Sigmoid colon (tissue), 6 donors: ENCODE measurements at regions not wholly inside any gene's neighbourhood (a gene's known extent, or its start where the extent isn't known, plus 50 kb on each side); places are given as distances from the start of the nearest gene placed in this dataset.

Experiments used
- DNase-seq: peaks from one replicate; pipeline ENCODE4 v3.0.0-alpha.2; 2019
- H3K27ac ChIP-seq, 4 donors: fragments of 200-600 bp; sonication (generic); one replicate each; pipeline ENCODE4 v1.5.1; 2016 to 2019; ENCODE audit warnings: mild to moderate bottlenecking in 1 of 4
- H3K27me3 ChIP-seq, 3 donors: fragments of 200-600 bp; sonication (generic); one replicate each; pipeline ENCODE4 v1.5.1; 2019; ENCODE audit warnings: mild to moderate bottlenecking in 1 of 3
- H3K36me3 ChIP-seq, 4 donors: fragments of 200-600 bp; sonication (generic); one replicate each; pipeline ENCODE4 v1.5.1; 2016 to 2019
- H3K4me1 ChIP-seq, 4 donors: fragments of 200-600 bp; sonication (generic); one replicate each; pipeline ENCODE4 v1.5.1; 2017 to 2019
- H3K4me3 ChIP-seq, 4 donors: fragments of 200-600 bp; sonication (generic); one replicate each; pipeline ENCODE4 v1.5.1; 2017 to 2019; ENCODE audit warnings: mild to moderate bottlenecking in 2 of 4, moderate library complexity in 1 of 4
- H3K9me3 ChIP-seq, 4 donors: fragments of 200-600 bp in 3 of 4; sonication (generic) in 3 of 4; one replicate each; pipeline versions ENCODE4 v1.5.1 to v1.6.1; 2013 to 2019
- CTCF ChIP-seq, 4 experiments: fragments of 450-650 bp in 3 of 4; fragments of 200-600 bp in 1 of 4; IDR thresholded peaks; one replicate each; pipeline ENCODE4 v1.5.1; 2016 to 2019; ENCODE audit warnings: antibody characterized with exemption in 4 of 4, mild to moderate bottlenecking in 3 of 4, moderate library complexity in 2 of 4
- EP300 ChIP-seq, 4 donors: sonication (generic); formaldehyde crosslinking; IDR thresholded peaks; one replicate each; pipeline ENCODE4 v1.6.1; 2017; ENCODE audit warnings: antibody characterized with exemption in 4 of 4
- POLR2A ChIP-seq, 2 donors: fragments of 450-650 bp; IDR thresholded peaks; one replicate each; pipeline ENCODE4 v1.6.1; 2016; ENCODE audit warnings: antibody characterized with exemption in 2 of 2, mild to moderate bottlenecking in 2 of 2, moderate library complexity in 2 of 2
- POLR2AphosphoS5 ChIP-seq, 4 donors: sonication (generic); formaldehyde crosslinking; IDR thresholded peaks; one replicate each; pipeline ENCODE4 v1.6.1; 2017; ENCODE audit warnings: antibody characterized with exemption in 4 of 4
- WGBS, 2 donors: extraction: QIAGEN DNeasy Blood & Tissue Kit; methylation state at CpG; one replicate each; pipeline ENCODE4 v1.1.7; 2013; 5-methylcytosine and 5-hydroxymethylcytosine counted together
- intact Hi-C: fragments of 100-400 bp; cut with DNase I; formaldehyde crosslinking; loops from one replicate; pipeline ENCODE4 v1.15.1; 2023
- donor health status: healthy with polysubstance abuse.
- donor health status: healthy.

GRCh38 chr1:168958562-168959289, 147.8 kb upstream of the ATP1B1 start:
- DNase-seq, result no peak
- WGBS, 2 donors, result 50 to 58% methylated on average over 5 of the region's 5 CpGs
- H3K27me3 ChIP-seq, result no peaks in the 10 kb centered on the region
- no peak overlapping the region for H3K27ac ChIP-seq
- intact Hi-C loops, result no loop called here
- no peak overlapping the region for H3K4me3 ChIP-seq
- H3K36me3 ChIP-seq, result no peaks in the 10 kb centered on the region
- TF ChIP-seq POLR2AphosphoS5 (IDR thresholded peaks at IDR 0.05) (no peak), EP300 (IDR thresholded peaks at IDR 0.05) (no peak), POLR2A (IDR thresholded peaks at IDR 0.05) (no peak), CTCF (IDR thresholded peaks at IDR 0.05) (no peak)
- no peaks in the 10 kb centered on the region for H3K9me3 ChIP-seq
- H3K4me1 ChIP-seq, result no peaks in the 10 kb centered on the region

- intact Hi-C loops, result no loop called here
- Histone ChIP-seq H3K4me1 (no peaks in the 10 kb centered on the region), H3K36me3 (no peaks in the 10 kb centered on the region), H3K4me3 (no peak overlapping the region), H3K27ac (no peak overlapping the region), H3K9me3 (no peaks in the 10 kb centered on the region), H3K27me3 (no peaks in the 10 kb centered on the region)
- TF ChIP-seq EP300 (IDR thresholded peaks at IDR 0.05) (no peak), POLR2A (IDR thresholded peaks at IDR 0.05) (no peak), CTCF (IDR thresholded peaks at IDR 0.05) (no peak)
- DNase-seq, result no peak
- 57 to 81% methylated on average over 2 of the region's 2 CpGs for WGBS, 2 donors
These were observed 147.1 kb upstream of the ATP1B1 start for GRCh38 chr1:168959382-168959781.

- H3K4me3 ChIP-seq, result no peak overlapping the region
- no peaks in the 10 kb centered on the region for H3K9me3 ChIP-seq
- TF ChIP-seq CTCF (IDR thresholded peaks at IDR 0.05) (no peak), POLR2A (IDR thresholded peaks at IDR 0.05) (no peak), POLR2AphosphoS5 (IDR thresholded peaks at IDR 0.05) (no peak), EP300 (IDR thresholded peaks at IDR 0.05) (no peak)
- intact Hi-C loops, result no loop called here
- no peaks in the 10 kb centered on the region for H3K27me3 ChIP-seq
- DNase-seq, result no peak
- 22 to 78% methylated on average over 1 of the region's 1 CpG for WGBS, 2 donors
- H3K36me3 ChIP-seq, result no peaks in the 10 kb centered on the region
- no peak overlapping the region for H3K27ac ChIP-seq
- H3K4me1 ChIP-seq, result no peaks in the 10 kb centered on the region
These were observed 146.4 kb upstream of the ATP1B1 start for GRCh38 chr1:168960114-168960513.

GRCh38 chr1:168960595-168960994, 145.9 kb upstream of the ATP1B1 start:
- Histone ChIP-seq H3K4me3 (no peak overlapping the region), H3K4me1 (no peaks in the 10 kb centered on the region), H3K9me3 (no peaks in the 10 kb centered on the region), H3K27me3 (no peaks in the 10 kb centered on the region), H3K36me3 (no peaks in the 10 kb centered on the region), H3K27ac (no peak overlapping the region)
- intact Hi-C loops, result no loop called here
- no peak for DNase-seq
- no peak for TF ChIP-seq EP300 (IDR thresholded peaks at IDR 0.05)
- no peak for TF ChIP-seq POLR2AphosphoS5 (IDR thresholded peaks at IDR 0.05)
- TF ChIP-seq CTCF (IDR thresholded peaks at IDR 0.05), result no peak
- no peak for TF ChIP-seq POLR2A (IDR thresholded peaks at IDR 0.05)
- WGBS, 2 donors, result 18 to 71% methylated on average over 1 of the region's 1 CpG

- TF ChIP-seq POLR2AphosphoS5 (IDR thresholded peaks at IDR 0.05) (no peak), CTCF (IDR thresholded peaks at IDR 0.05) (no peak), POLR2A (IDR thresholded peaks at IDR 0.05) (no peak), EP300 (IDR thresholded peaks at IDR 0.05) (no peak)
- DNase-seq, result no peak
- no peaks in the 10 kb centered on the region for H3K36me3 ChIP-seq
- 74 to 87% methylated on average over 2 of the region's 2 CpGs for WGBS, 2 donors
- no peak overlapping the region for H3K4me3 ChIP-seq
- no peak overlapping the region for H3K27ac ChIP-seq
- no peaks in the 10 kb centered on the region for H3K4me1 ChIP-seq
- H3K9me3 ChIP-seq, result no peaks in the 10 kb centered on the region
- intact Hi-C loops, result no loop called here
- H3K27me3 ChIP-seq, result no peaks in the 10 kb centered on the region
These were observed 142.9 kb upstream of the ATP1B1 start for GRCh38 chr1:168963601-168964000.
